ENCODE measurements at regions not wholly inside any gene's neighbourhood (a gene's known extent, or its start where the extent isn't known, plus 50 kb on each side); places are given as distances from the start of the nearest gene placed in this dataset.

- no peak for TF ChIP-seq CTCF (IDR thresholded peaks at IDR 0.05; ENCODE audit: insufficient read depth, low read depth, low read length)
- TF ChIP-seq EZH2 (IDR thresholded peaks at IDR 0.05; ENCODE audit: insufficient read depth, low read length), result no peak
Observed at GRCh38 chr17:69947027-69947759, 127.8 kb upstream of the KCNJ16 start.

All from astrocyte (in vitro differentiated cells and primary cell).